GM19395 (cell line): ENCODE measurements at regions not wholly inside any gene's neighbourhood (a gene's known extent, or its start where the extent isn't known, plus 50 kb on each side); places are given as distances from the start of the nearest gene placed in this dataset.

Source experiments
- ATAC-seq: cut with Tn5 transposase; IDR thresholded peaks from one replicate; pipeline ENCODE4 v1.9.1; 2021; ENCODE audit warnings: mild to moderate bottlenecking, moderate library complexity; ENCODE audit not compliant: unreplicated experiment

GRCh38 chr7:25314094-25314730 is 85.9 kb upstream of the NPVF start:
- no peak for ATAC-seq

GRCh38 chr7:25314731-25315267 is 86.5 kb upstream of the NPVF start:
- no peak for ATAC-seq

GRCh38 chr7:25316366-25316765 is 88.1 kb upstream of the NPVF start:
- ATAC-seq, result no peak

DNA sequence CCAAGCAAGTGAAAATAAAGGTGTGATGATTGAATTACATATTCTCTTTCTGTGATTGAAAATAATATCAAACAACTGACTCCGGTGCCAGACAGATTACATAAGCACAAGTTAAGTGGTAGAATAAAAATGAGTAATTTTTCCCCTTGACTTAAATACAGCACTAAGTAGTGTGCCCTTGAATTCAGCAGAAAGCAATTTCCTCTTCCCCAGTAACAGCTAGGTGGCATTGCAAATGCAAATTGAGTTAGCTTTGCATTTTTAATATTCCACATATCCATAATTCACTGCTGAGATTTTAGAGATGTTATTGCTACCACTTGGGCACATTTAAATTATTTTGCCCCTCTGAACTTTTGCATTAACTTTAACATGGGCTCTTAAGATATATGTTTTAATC is 89.8 kb upstream of the NPVF start:
- no peak for ATAC-seq

DNA sequence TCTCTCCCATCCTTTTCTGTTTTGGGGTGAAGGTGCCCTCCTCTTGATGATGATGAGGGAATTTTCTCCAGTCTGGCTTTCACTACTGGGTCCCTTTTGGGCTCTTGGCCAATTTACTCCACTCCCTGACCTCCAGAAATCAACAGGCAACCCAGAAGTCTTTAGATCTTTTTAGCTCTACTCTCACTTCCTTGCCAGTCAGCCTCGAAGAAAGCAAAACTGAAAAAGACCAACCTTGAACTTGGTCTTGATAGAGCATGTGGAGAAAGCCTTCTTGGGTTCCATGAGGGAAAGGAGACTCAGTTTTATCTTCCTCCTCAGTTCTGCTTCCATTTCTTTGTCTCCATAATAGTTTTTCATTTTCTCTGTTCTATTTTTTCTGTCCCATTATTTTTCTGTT is 91.4 kb upstream of the NPVF start:
- no peak for ATAC-seq

GRCh38 chr7:25320791-25321190 is 92.5 kb upstream of the NPVF start:
- ATAC-seq, result no peak

GRCh38 chr7:25321424-25321823 is 93.1 kb upstream of the NPVF start:
- no peak for ATAC-seq

GRCh38 chr7:25322473-25322872 is 94.2 kb upstream of the NPVF start:
- ATAC-seq, result no peak

GRCh38 chr7:25325186-25325757 is 97.0 kb upstream of the NPVF start:
- no peak for ATAC-seq

DNA sequence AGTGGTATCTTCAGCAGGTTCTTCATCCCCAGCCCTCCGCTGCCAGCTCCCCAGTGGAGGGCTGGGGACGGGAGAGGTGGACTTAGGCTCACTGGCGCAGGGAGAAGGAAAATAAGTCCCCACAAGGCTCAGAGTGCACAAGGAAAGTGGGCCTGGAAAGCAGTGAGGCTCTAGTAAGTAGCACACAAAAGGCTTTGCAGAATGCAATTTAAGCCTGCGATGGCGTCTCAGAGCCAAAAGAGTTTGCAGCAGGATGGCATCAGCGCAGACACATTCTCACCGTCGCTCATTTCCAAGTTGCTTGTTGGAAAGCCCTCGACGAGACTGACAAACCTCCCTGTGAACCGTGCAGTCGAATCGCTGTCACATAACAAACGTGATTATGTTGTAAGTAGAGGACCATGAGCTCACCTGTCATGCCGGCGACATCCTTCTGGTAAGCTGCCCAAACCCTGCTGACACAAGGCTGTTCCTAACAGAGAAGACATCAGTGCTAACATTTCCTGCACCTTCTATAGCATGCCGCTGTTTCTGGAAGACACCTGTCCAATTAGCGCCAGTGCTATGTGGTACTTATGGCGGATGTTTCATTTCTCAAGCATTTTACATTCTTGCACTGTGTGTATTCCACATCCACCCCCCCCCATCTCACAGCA is 98.3 kb upstream of the NPVF start:
- no peak for ATAC-seq

- no peak for ATAC-seq
Observed at GRCh38 chr7:25329815-25330214, 101.5 kb upstream of the NPVF start.

DNA sequence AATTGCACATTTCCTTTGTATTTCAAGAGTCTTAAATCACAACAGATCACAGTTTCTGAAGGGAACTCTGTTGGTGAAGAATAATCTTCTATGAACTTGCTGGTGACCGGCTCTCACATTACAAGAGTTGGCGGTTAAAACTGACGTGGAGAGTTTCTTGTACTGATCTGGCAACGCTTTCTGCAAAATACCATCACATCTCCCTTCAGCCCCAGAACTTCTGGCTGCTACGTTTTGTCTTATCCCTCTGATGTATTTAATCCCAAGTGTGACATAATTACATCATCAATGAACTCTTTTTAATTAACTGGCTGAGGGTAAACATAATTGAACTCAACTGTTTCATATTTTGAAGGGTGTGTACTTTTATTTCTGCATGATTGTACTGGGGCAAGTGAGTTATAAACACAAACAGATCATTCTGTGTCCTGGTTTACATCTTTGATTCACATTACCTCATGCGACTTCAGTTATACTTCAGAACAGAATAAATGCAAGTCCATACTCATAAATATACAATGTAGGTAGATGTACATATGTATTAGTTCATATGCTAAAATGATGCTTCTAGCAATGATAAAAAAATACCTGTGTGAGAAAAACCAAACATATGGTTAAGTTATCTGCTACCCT is 105.1 kb upstream of the NPVF start:
- ATAC-seq, result no peak

- no peak for ATAC-seq
Observed at GRCh38 chr7:25347360-25348066, 119.2 kb upstream of the NPVF start.

- ATAC-seq, result no peak
Observed at GRCh38 chr7:25348104-25348503, 119.8 kb upstream of the NPVF start.

GRCh38 chr7:25349283-25350017 is 121.2 kb upstream of the NPVF start:
- ATAC-seq, result no peak

DNA sequence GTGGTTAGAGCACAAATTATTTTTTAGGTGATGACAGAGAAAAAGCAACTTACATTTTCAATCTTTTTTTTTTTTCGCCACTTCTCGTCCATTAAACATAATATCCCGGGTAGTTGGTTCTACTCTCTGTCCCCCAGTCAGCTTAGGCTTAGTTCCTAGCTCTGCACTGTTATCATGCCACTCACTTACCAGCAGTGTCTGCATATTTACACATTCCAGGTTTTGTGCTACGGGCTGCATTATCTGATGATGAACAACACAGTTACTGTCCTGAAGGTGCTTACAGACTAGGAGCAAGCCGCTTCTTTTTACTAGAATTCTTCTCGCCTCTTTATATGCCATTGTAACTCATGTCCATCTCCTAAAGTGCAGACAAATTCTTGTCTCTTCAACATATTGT is 121.8 kb upstream of the NPVF start:
- ATAC-seq, result no peak

DNA sequence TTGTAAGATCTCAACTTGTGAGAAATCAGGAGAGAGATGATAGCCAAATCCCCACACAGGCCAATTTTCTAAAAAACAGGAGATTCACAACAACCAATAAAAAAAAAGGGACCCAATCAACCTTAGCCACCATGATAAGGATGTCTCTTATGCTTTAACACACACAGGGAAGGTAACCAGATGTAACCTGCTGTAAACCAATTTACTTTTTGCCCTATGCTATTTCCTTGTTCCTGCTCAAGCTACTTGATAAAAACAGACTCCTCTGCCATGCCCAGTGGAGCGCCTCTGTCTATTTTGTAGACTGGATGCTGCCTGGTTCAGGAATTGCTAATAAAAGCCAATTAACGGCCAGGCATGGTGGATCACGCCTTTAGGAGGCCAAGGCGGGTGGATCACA is 123.5 kb upstream of the NPVF start:
- ATAC-seq, result no peak

DNA sequence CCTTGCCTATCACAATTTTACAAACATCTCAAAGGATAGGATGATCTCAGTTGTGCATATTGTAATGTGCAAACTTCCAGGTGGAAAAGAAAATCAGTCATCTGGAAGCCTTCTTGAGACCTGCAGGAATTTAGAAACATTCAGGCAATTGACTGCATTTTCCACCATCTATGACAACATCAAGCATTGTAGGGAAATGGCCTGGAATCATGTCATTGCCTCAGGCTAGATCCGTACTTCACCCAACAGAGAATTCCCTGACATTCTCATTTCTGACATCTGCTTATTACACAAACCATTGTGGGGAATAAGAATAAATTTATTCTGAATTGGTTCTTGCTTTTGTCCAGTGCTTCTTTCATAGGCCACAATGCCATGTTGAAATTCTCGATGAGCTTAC is 124.9 kb upstream of the NPVF start:
- no peak for ATAC-seq

DNA sequence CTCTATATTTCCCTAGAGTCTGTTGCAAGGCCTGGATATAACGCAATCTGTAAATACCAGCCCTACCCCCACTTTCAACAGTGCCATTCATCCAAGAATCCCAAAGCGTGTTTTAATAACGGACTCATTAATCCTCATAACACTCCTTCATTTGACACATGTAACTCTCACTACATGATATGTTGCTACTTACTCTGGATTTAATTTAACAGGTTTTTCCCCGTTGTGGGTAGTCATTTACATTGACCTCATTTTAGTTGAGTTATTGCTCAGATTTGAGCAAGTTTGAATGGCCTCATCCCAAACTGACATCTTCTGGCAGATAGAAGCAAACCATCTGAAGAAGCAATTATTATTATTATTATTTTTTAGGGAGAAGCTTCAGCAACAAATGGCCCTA is 125.4 kb upstream of the NPVF start:
- ATAC-seq, result no peak

DNA sequence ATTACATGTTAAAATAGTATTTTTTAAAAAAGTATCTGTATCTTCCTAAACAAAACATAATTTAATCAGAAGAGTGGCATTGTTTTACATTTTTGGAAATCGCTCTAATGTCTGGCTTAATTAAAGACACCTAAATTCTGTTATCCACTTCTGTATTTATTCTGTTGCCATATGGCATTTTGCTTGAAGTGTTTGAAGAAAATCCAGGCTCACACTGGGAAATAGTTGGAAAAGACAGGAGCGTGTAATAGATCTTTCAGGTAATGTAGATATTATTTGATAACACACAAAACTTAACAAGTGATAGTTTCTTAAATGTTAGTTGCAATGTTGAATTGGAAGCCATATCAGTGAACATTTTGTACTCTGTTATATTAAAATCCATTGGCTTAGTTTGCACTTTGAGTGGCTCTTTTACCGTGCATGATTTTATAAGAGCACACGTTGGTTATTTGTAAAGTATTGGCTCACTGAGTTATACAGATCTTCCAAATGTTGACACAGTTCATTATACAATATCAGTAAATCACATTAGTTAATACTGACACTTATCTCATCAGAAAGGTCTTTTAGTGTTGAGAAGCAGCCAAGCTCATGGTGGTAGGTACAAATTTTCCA is 128.4 kb upstream of the NPVF start:
- no peak for ATAC-seq
